HepG2 (cell line): ENCODE measurements at regions not wholly inside any gene's neighbourhood (a gene's known extent, or its start where the extent isn't known, plus 50 kb on each side); places are given as distances from the start of the nearest gene placed in this dataset.

Experiments used
- ATAC-seq: fragments of 200-7000 bp; cut with Tn5 transposase; 3 replicates; pipeline ENCODE4 v1.9.1; 2020; ENCODE audit warnings: mild to moderate bottlenecking, moderate library complexity
- BruUV-seq: library from RNA; stranded (reverse); fragments of 400-500 nt; replicated peaks from 2 replicates; lab custom pipeline; 2021; lab: Mats Ljungman, UMichigan
- CTCF ChIA-PET: fragments of 300-600 bp; formaldehyde crosslinking; extraction: SDS; loops from one replicate; lab custom pipeline; 2021; ENCODE audit warnings: low total read pairs, inconsistent platforms, low intra/inter-chr PET ratio; lab: Yijun Ruan, JAX
- POLR2A ChIA-PET: fragments of 350-600 bp; sonication (Branson Sonifier 250); formaldehyde crosslinking; loops from one replicate; lab custom pipeline; 2020; ENCODE audit warnings: antibody characterized with exemption, inconsistent platforms; lab: Yijun Ruan, JAX
- DNase-seq: peaks from one replicate; pipeline ENCODE4 v3.0.0-alpha.2; 2015; ENCODE audit warnings: low spot score
- FAIRE-seq: peaks from 3 replicates; lab custom pipeline; 2011; peaks lifted over from hg19 to GRCh38; lab: Jason Lieb, UNC
- H2AFZ ChIP-seq: one replicate; pipeline ENCODE4 v1.6.1; 2011; ENCODE audit warnings: low read length, inconsistent platforms
- H3K27ac ChIP-seq: fragments of 300-600 bp; 3 replicates; pipeline ENCODE4 v1.8.0; 2011; ENCODE audit warnings: mixed run types, mild to moderate bottlenecking, mixed read lengths, low read length, inconsistent platforms; ENCODE audit not compliant: insufficient read depth; ENCODE audit errors: extremely low read length
- H3K27me3 ChIP-seq, 2 experiments: fragments of 200-600 bp in 1 of 2; 2 replicates in 1 of 2; 3 replicates in 1 of 2; pipeline versions ENCODE4 v1.6.0 to v1.8.0; 2011; ENCODE audit warnings: low read length in 2 of 2, mild to moderate bottlenecking in 2 of 2, moderate library complexity in 2 of 2, inconsistent platforms in 1 of 2; ENCODE audit not compliant: insufficient read depth in 2 of 2, control insufficient read depth in 1 of 2
- H3K36me3 ChIP-seq, 2 experiments: fragments of 200-600 bp in 1 of 2; replicated peaks in 1 of 2; 2 replicates in 1 of 2; 3 replicates in 1 of 2; pipeline versions ENCODE4 v1.5.1 to v1.8.0; 2011; ENCODE audit warnings: low read length in 2 of 2, inconsistent platforms in 1 of 2; ENCODE audit not compliant: insufficient read depth in 2 of 2, control insufficient read depth in 1 of 2
- H3K4me1 ChIP-seq: 2 replicates; pipeline ENCODE4 v1.5.1; 2012; ENCODE audit warnings: low read length, inconsistent platforms; ENCODE audit not compliant: insufficient read depth
- H3K4me2 ChIP-seq: 2 replicates; pipeline ENCODE4 v1.6.0; 2011; ENCODE audit warnings: low read depth, low read length, inconsistent platforms
- H3K4me3 ChIP-seq, 3 experiments: fragments of 200-600 bp in 1 of 3; sonication (generic), shearing (Covaris generic) in 1 of 3; replicated peaks in 1 of 3; 2 replicates each; pipeline ENCODE4 v1.5.1; 2011 to 2016; ENCODE audit warnings: low read length in 3 of 3, inconsistent platforms in 2 of 3, low read depth in 2 of 3, mild to moderate bottlenecking in 2 of 3, control low read depth in 1 of 3, mixed read lengths in 1 of 3; ENCODE audit not compliant: insufficient read depth in 1 of 3
- H3K79me2 ChIP-seq: one replicate; pipeline ENCODE4 v1.6.1; 2011; ENCODE audit warnings: low read length, inconsistent platforms; ENCODE audit not compliant: insufficient read depth
- H3K9ac ChIP-seq: 2 replicates; pipeline ENCODE4 v1.6.0; 2011; ENCODE audit warnings: mild to moderate bottlenecking, low read depth, low read length, inconsistent platforms; ENCODE audit not compliant: insufficient read depth
- H3K9me3 ChIP-seq: 2 replicates; pipeline ENCODE4 v1.5.1; 2012; ENCODE audit warnings: mild to moderate bottlenecking, low read length
- H4K20me1 ChIP-seq: 2 replicates; pipeline ENCODE4 v1.6.0; 2011; ENCODE audit warnings: inconsistent platforms, mild to moderate bottlenecking, low read length, moderate library complexity; ENCODE audit not compliant: insufficient read depth
- AGO1 ChIP-seq: fragments of 200-400 bp; formaldehyde crosslinking; IDR thresholded peaks from 2 replicates; pipeline ENCODE4 v1.6.1; 2017; ENCODE audit warnings: mild to moderate bottlenecking, low read depth, low read length, moderate library complexity; ENCODE audit not compliant: poor library complexity, severe bottlenecking
- CCAR2 ChIP-seq: fragments of 200-400 bp; formaldehyde crosslinking; optimal IDR thresholded peaks from 2 replicates; pipeline ENCODE3; 2018; ENCODE audit warnings: low read depth, mild to moderate bottlenecking, low read length, moderate library complexity
- MAFF ChIP-seq: IDR thresholded peaks from 2 replicates; pipeline ENCODE4 v1.6.1; 2011; ENCODE audit warnings: low read depth, low read length, improper control_type of control experiment
- MAFK ChIP-seq, 2 experiments: IDR thresholded peaks in 1 of 2; conservative IDR thresholded peaks in 1 of 2; 2 replicates each; pipeline ENCODE4 v1.6.1; 2011; ENCODE audit warnings: improper control_type of control experiment in 2 of 2, low read length in 2 of 2
- RFX3 ChIP-seq: IDR thresholded peaks from 2 replicates; pipeline ENCODE4 v1.6.1; 2016; ENCODE audit warnings: missing biosample characterization, missing genetic modification reagents
- SALL1 ChIP-seq: sonication (generic); formaldehyde crosslinking; IDR thresholded peaks from 2 replicates; pipeline ENCODE4 v1.8.0; 2022; ENCODE audit warnings: mild to moderate bottlenecking, missing genetic modification reagents
- SMAD9 ChIP-seq: sonication (generic); formaldehyde crosslinking; IDR thresholded peaks from 2 replicates; pipeline ENCODE4 v1.5.1; 2020; ENCODE audit warnings: mild to moderate bottlenecking, missing genetic modification reagents
- TARDBP ChIP-seq: sonication (generic); formaldehyde crosslinking; IDR thresholded peaks from 2 replicates; pipeline ENCODE4 v1.8.0; 2022; ENCODE audit warnings: mild to moderate bottlenecking, missing genetic modification reagents
- TSC22D2 ChIP-seq: sonication (generic); formaldehyde crosslinking; IDR thresholded peaks from 2 replicates; pipeline ENCODE4 v1.5.1; 2020; ENCODE audit warnings: missing genetic modification reagents, mild to moderate bottlenecking, borderline replicate concordance
- YEATS2 ChIP-seq: sonication (generic); formaldehyde crosslinking; IDR thresholded peaks from 2 replicates; pipeline ENCODE4 v1.4.0; 2020; ENCODE audit warnings: missing genetic modification reagents, borderline replicate concordance
- ZBTB42 ChIP-seq: sonication (generic); formaldehyde crosslinking; IDR thresholded peaks from 2 replicates; pipeline ENCODE4 v1.5.0; 2020; ENCODE audit warnings: mild to moderate bottlenecking, missing genetic modification reagents
- ZFY ChIP-seq: sonication (generic); formaldehyde crosslinking; IDR thresholded peaks from 2 replicates; pipeline ENCODE4 v1.4.0; 2020; ENCODE audit warnings: missing genetic modification reagents
- ZNF256 ChIP-seq: sonication (generic); formaldehyde crosslinking; conservative IDR thresholded peaks from 2 replicates; pipeline ENCODE4 v1.4.0; 2020; ENCODE audit warnings: missing genetic modification reagents
- whole genome bisulfite sequencing: methylation state at CpG from one replicate; pipeline ENCODE4 v1.1.6; 2017; ENCODE audit warnings: low lambda C conversion rate; 5-methylcytosine and 5-hydroxymethylcytosine counted together
- in situ Hi-C: cut with HindIII; loops from 2 replicates; pipeline ENCODE4 v1.10.0; 2017; ENCODE audit warnings: low pct_unique_long_range_greater_than_20kb; ENCODE audit not compliant: extremely low pct_ligation_motif_present
- intact Hi-C: fragments of 100-400 bp; cut with micrococcal nuclease; formaldehyde crosslinking; loops from one replicate; pipeline ENCODE4 v1.10.0; 2022; ENCODE audit not compliant: unreplicated experiment
- TF ChIP-seq, protein P1 (sequence below): sonication (generic); formaldehyde crosslinking; IDR thresholded peaks from 2 replicates; pipeline ENCODE4 v1.5.1; 2020; ENCODE audit warnings: mild to moderate bottlenecking, missing genetic modification reagents, borderline replicate concordance
- TF ChIP-seq, protein P2 (sequence below): sonication (generic); formaldehyde crosslinking; IDR thresholded peaks from 2 replicates; pipeline ENCODE4 v1.5.0; 2020; ENCODE audit warnings: mild to moderate bottlenecking, missing genetic modification reagents, moderate library complexity
- TF ChIP-seq, protein P3 (sequence below): sonication (generic); formaldehyde crosslinking; IDR thresholded peaks from 2 replicates; pipeline ENCODE4 v1.8.0; 2022; ENCODE audit warnings: mild to moderate bottlenecking, missing genetic modification reagents, moderate library complexity

GRCh38 chr2:198691236-198691635 is 766.5 kb downstream of the SATB2 start:
- Histone ChIP-seq H3K27ac (no peak overlapping the region), H3K79me2 (no peaks in the 10 kb centered on the region), H4K20me1 (no peaks in the 10 kb centered on the region), H3K9me3 (no peaks in the 10 kb centered on the region), H2AFZ (no peak overlapping the region), H3K9ac (no peak overlapping the region), H3K4me3 (no peak overlapping the region), H3K4me2 (no peak overlapping the region), H3K27me3 (no peaks in the 10 kb centered on the region; a peak in 1 of 5 replicates), H3K36me3 (no peaks in the 10 kb centered on the region), H3K4me1 (peaks cover 7% of the 10 kb centered on the region; the same call in 1 of the 2 replicates)
- ChIA-PET CTCF (no interaction called here), POLR2A (no interaction called here)
- no peak for DNase-seq
- no TSS peak for BruUV-seq
- intact Hi-C loops: no loop called here
- FAIRE-seq: no peak
- WGBS: 77% methylated on average over 2 of the region's 2 CpGs
- ATAC-seq: no peak
- in situ Hi-C loops: no loop called here
- TF ChIP-seq MAFF: peak; percentile 64; the same call in 1 of the 2 replicates
- no peak for TF ChIP-seq ZBTB42
- TF ChIP-seq MAFK (conservative IDR thresholded peaks at IDR 0.05 in 1 of 2, IDR thresholded peaks at IDR 0.05 in 1 of 2; ENCODE audit: low read length in 2 of 2): peak; percentile 48 to 65; a peak in 3 of 4 replicates

GRCh38 chr2:198664321-198664720 is 793.4 kb downstream of the SATB2 start:
- BruUV-seq: no TSS peak
- Histone ChIP-seq H3K9ac (no peak overlapping the region), H3K4me3 (no peak overlapping the region), H3K36me3 (no peaks in the 10 kb centered on the region), H3K27ac (no peak overlapping the region), H3K4me1 (no peaks in the 10 kb centered on the region), H2AFZ (no peak overlapping the region), H3K27me3 (no peaks in the 10 kb centered on the region), H3K4me2 (no peak overlapping the region), H3K79me2 (no peaks in the 10 kb centered on the region), H3K9me3 (no peaks in the 10 kb centered on the region), H4K20me1 (no peaks in the 10 kb centered on the region)
- no peak for DNase-seq
- in situ Hi-C loops: no loop called here
- CTCF ChIA-PET: no interaction called here
- no peak for ATAC-seq
- 0% methylated on average over 2 of the region's 2 CpGs for WGBS
- intact Hi-C loops: no loop called here
- no peak for FAIRE-seq
- POLR2A ChIA-PET: no interaction called here
- TF ChIP-seq YEATS2 (CRISPR knock-in tag) (no peak), SMAD9 (CRISPR knock-in tag) (no peak), TARDBP (CRISPR knock-in tag) (no peak), ZNF256 (CRISPR knock-in tag) (no peak), CCAR2 (no peak), SALL1 (CRISPR knock-in tag) (no peak), TSC22D2 (CRISPR knock-in tag) (no peak), AGO1 (no peak), RFX3 (CRISPR knock-in tag) (no peak), ZFY (CRISPR knock-in tag) (no peak)
- TF ChIP-seq, protein P1, sequence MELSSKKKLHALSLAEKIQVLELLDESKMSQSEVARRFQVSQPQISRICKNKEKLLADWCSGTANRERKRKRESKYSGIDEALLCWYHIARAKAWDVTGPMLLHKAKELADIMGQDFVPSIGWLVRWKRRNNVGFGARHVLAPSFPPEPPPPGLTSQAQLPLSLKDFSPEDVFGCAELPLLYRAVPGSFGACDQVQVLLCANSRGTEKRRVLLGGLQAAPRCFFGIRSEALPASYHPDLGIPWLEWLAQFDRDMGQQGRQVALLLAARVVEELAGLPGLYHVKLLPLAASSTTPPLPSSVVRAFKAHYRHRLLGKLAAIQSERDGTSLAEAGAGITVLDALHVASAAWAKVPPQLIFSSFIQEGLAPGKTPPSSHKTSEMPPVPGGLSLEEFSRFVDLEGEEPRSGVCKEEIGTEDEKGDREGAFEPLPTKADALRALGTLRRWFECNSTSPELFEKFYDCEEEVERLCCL: no peak
- TF ChIP-seq, protein P2, sequence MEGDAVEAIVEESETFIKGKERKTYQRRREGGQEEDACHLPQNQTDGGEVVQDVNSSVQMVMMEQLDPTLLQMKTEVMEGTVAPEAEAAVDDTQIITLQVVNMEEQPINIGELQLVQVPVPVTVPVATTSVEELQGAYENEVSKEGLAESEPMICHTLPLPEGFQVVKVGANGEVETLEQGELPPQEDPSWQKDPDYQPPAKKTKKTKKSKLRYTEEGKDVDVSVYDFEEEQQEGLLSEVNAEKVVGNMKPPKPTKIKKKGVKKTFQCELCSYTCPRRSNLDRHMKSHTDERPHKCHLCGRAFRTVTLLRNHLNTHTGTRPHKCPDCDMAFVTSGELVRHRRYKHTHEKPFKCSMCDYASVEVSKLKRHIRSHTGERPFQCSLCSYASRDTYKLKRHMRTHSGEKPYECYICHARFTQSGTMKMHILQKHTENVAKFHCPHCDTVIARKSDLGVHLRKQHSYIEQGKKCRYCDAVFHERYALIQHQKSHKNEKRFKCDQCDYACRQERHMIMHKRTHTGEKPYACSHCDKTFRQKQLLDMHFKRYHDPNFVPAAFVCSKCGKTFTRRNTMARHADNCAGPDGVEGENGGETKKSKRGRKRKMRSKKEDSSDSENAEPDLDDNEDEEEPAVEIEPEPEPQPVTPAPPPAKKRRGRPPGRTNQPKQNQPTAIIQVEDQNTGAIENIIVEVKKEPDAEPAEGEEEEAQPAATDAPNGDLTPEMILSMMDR (CRISPR knock-in tag): no peak
- TF ChIP-seq, protein P3, sequence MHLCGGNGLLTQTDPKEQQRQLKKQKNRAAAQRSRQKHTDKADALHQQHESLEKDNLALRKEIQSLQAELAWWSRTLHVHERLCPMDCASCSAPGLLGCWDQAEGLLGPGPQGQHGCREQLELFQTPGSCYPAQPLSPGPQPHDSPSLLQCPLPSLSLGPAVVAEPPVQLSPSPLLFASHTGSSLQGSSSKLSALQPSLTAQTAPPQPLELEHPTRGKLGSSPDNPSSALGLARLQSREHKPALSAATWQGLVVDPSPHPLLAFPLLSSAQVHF (CRISPR knock-in tag): no peak
